Heart left ventricle (tissue), 13 donors: ENCODE measurements at regions not wholly inside any gene's neighbourhood (a gene's known extent, or its start where the extent isn't known, plus 50 kb on each side); places are given as distances from the start of the nearest gene placed in this dataset.

Experiments used
- CTCF ChIP-seq, 12 donors: fragments of 200-600 bp; sonication (generic) in 4 of 12; IDR thresholded peaks; one replicate each; pipeline versions ENCODE4 v1.5.0 to v1.8.0; 2018 to 2022; ENCODE audit warnings: antibody characterized with exemption in 12 of 12, mild to moderate bottlenecking in 5 of 12
- POLR2A ChIP-seq, 2 donors: fragments of 450-650 bp; IDR thresholded peaks; one replicate each; pipeline ENCODE4 v1.6.1; 2017; ENCODE audit warnings: antibody characterized with exemption in 2 of 2, mild to moderate bottlenecking in 2 of 2, moderate library complexity in 2 of 2
- donor health status: ischemic (EF 13 %, LVEDD 7.1; RV severe dilation, severe dysfunction).
- donor health status: DM: no; HTN: yes; CAD: no.
- donor health status: DM: no; HTN: no; CAD: no.
- donor health status: ischemic (EF 25% LVEDD 6.9; RV normal size, moderate dysfunction).
- donor health status: ischemic (EF 25% LVEDD 5.7; RV mildly dilated, moderate dysfunction).
- donor health status: ischemic (EF 35%, LVEDD 5.7; RV mildly dilated, moderate dysfunction).
- donor health status: nonischemic (EF 11% LVEDD 7.7; RV severe dilation, severe dysfunction).
- donor health status: DM: yes; HTN: yes; CAD: no.
- donor health status: PGD.
- donor health status: ischemic (EF 29% LVEDD 5.4; RV normal size, mild dysfunction).
- donor health status: nonischemic (EF 23%, LVEDD 6.1; RV moderate dilation, normal function).

- TF ChIP-seq CTCF (IDR thresholded peaks at IDR 0.05), result no peak
- TF ChIP-seq POLR2A (IDR thresholded peaks at IDR 0.05), result no peak
These were observed 126.0 kb upstream of the MITF start for GRCh38 chr3:69613286-69613685.
